Activated CD4-positive, CD25-positive, alpha-beta regulatory T cell treated with anti-CD3 and anti-CD28 coated beads, Interleukin-2, amount 50 U/mL, for 72 hours (primary cell): ENCODE measurements at regions not wholly inside any gene's neighbourhood (a gene's known extent, or its start where the extent isn't known, plus 50 kb on each side); places are given as distances from the start of the nearest gene placed in this dataset.

Experiments
- DNase-seq: peaks from one replicate; pipeline ENCODE4 v3.0.0; 2021

DNA sequence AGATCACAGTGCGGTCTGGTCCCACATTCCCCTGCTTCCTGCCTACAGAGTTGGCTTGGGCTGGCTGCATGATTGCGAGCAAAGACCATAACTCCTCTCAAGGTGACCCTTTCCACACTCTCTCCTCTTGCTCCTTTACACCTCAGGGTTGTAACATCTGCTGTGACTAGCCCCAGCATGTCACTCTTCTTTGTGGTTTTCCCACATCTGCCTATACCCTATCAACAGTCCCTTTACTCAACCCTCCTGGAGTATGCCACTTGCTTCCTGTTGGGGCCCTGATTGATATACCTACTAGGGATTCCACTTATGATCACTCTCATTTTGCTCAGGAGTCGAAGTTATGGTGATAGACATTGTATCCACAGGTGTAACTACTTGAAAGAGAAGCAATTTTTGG is 58.9 kb upstream of the SGK1 start:
- DNase-seq = no peak

DNA sequence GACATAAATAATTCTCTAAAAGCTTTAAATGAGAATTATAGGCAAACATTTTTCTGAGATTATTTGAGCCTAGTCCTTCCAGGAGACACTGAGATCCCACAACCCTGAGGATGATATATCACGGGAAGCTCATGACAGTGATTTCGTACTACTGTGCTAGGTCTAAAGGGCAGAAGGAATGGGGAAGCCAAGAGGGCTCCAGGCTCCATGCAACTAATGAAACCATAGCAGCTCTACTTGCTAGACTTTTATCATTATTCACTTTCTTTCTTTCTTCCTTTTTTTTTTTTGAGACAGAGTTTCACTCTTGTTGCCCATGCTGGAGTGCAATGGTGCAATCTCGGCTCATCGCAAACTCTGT is 57.3 kb upstream of the SGK1 start:
- DNase-seq = no peak

GRCh38 chr6:134374491-134375219 is 56.7 kb upstream of the SGK1 start:
- no peak for DNase-seq

DNA sequence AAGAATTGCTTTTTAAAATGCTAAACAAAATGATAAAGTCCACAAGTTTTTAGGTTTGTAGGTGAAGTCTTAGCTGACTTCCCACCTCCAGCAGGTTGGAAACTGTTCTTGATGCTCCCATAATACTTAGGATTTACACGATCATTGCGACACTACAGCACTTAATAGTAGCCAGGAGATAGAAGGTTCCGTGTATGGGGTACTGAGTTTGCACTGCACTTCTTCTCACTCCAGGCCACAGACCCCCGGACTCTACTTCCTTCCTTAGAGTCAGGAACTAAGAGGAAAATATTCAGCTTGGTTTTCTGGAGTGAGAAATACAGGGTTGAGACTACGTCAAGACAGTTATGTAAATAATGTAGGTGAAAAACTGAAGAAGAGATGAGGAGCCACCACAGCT is 56.1 kb upstream of the SGK1 start:
- no peak for DNase-seq

DNA sequence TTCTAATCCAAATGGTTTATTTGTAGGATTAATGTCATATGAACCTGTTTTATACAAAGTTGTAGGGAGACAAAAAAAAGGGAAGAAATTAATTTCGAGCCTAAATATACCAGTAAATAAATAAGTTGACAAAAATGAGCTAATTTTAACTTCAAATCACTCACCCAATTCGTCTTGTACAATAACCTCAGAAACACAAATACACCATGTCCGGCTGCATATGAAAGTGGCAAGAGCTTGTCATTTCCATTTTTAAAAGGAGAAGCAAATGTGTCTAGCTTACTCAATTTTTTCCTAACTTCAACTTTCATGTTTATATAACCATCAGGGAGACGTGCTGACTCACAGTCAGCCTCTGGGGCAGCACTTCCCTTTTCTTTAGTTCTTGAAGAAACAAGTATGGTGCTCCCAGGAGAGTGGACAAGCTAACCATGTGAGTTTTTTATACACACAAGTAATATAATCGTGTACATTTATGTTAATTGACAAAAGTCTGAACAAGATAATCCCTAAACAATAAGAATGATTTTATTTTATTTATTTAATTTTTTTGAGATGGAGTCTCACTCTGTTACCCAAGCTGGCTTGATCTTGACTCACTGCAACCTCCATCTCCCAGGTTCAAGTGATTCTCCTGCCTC is 55.5 kb upstream of the SGK1 start:
- DNase-seq = no peak

DNA sequence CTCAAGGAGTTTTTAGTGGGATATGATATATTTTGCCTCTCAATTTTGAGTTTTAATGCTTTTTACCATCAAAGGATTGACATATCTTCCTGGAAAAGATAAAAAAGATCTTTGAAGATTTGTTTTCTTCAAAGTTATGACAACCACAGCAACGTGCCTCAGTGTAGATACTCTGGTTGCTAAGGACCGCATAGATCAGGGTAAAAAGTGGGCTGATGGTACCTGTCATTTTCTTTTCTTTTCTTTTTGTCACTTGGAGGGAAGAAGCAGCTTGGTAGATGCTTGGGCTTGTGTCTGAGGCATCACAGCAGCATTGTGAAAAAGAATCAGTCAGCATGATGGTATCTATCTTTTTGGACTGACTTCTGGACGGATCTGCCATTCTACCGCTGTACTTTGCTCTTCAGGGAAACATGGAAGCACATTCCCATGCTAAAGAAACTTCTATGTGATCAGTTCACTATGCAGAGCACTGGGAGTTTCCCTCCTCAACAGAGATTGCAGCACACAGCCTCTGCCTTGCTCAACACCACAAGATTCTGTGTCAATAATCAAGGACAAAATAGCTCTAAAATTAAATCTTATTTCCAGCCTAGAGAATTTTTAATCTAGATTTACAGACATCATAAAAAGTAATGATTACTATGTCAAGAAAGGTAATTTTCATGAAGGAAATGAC is 54.8 kb upstream of the SGK1 start:
- DNase-seq = no peak

DNA sequence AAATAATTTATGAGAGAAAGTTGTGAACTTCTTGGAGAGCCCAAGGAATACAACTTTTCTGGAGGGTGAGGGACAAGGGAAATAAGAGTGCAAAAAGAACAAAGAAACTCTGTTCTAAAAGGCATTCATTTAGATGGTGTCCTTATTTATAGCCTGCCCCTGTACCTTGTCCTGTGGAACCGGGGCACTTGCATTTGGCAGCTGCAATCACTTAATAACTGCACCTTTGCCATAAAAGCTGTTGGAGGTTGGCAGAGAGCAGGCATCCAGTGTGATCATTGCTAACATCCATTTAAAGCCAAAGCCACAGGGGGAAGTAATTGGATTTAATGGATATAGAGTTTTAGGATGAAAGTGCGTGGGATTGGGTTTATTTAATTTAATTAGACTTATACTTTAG is 50.8 kb upstream of the SGK1 start:
- DNase-seq = no peak
